HK-2 (cell line): ENCODE measurements at regions not wholly inside any gene's neighbourhood (a gene's known extent, or its start where the extent isn't known, plus 50 kb on each side); places are given as distances from the start of the nearest gene placed in this dataset.

Experiments
- DNase-seq: peaks from one replicate; pipeline ENCODE4 v3.0.0-alpha.2; 2018; ENCODE audit not compliant: unreplicated experiment

GRCh38 chr2:18005411-18005810 lies 126.9 kb downstream of the KCNS3 start:
- no peak for DNase-seq

GRCh38 chr2:18001671-18002070 lies 123.2 kb downstream of the KCNS3 start:
- DNase-seq = no peak

- no peak for DNase-seq
Observed at GRCh38 chr2:17996978-17997377, 118.5 kb downstream of the KCNS3 start.

- no peak for DNase-seq
Observed at GRCh38 chr2:17995593-17995992, 117.1 kb downstream of the KCNS3 start.
